M059J (cell line): ENCODE measurements at regions not wholly inside any gene's neighbourhood (a gene's known extent, or its start where the extent isn't known, plus 50 kb on each side); places are given as distances from the start of the nearest gene placed in this dataset.
A peak's percentile ranks its signal among the peaks of the same experiment; 100 is the strongest.

Experiments
- DNase-seq: peaks from one replicate; pipeline ENCODE4 v3.0.0-alpha.2; 2012; ENCODE audit warnings: low read depth

DNA sequence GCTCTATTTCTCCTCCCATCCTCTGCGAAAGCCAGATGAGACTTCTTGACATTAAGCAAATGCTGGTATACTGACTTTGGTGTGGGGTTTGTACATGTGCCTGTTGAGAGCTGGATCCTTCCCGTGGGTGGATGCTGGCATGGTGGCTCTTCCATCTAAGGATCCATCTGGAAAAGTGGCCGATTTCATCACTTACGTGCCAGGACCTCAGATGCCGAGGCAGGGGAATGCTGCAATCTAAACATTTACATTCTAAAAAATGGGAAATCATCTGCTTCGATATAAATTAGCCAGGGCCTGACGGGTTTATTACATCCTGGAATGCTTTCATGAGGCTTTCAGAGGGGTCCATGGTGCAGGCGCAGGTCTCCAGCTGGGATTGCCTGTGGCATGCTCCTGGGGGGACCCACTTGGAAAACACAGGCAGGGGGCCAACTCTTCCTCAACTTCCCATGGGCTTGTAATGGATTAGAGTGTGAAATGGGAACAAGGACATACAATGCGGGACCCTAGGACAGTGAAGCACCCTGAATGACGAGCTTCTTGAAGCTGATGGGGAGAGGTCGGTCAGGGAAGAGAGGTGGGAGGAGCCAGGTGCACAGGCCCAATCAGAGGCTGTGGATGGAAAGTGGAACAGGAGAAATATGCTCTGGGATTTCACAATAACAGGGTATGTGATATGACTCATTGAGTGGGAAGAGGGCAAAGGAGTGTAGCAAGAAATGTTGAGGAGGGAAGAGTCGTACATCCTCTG lies 105.5 kb upstream of the PITX1 start:
- peak; percentile 87 for DNase-seq

DNA sequence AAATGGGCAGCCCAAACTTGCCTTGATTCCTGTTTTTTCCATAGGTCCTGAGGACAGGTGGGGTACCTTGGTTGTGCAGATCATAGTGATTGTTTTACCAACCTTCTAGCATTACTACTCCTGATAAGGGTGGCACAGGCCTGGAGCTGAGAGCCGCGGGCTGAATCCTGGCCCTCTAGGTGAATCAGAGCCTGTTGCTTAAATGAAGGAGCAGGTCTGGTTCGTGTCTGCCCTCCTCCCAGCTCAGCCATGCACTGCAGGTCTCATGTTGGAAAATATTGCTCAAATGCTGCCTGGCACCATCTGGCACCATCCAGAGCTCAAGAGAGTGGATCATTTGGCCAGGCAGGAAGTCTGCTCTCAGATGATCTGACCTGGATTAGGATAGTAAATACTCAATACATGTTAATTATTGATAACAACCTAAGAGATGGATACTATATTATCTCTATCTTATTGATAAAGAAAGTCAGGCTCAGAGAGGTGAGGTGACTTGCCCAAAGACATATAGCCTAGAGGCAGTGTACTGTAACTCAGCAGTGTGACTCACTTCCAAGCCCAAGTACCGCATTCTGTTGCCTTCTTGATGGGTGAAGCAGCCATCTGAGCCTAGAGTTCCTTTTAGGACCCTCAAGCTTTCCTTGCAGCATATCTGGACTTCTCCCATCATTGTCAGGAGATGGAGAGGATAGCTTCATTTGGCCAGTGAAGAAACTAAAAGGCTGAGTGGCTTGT lies 104.3 kb upstream of the PITX1 start:
- DNase-seq: peak; percentile 56

DNA sequence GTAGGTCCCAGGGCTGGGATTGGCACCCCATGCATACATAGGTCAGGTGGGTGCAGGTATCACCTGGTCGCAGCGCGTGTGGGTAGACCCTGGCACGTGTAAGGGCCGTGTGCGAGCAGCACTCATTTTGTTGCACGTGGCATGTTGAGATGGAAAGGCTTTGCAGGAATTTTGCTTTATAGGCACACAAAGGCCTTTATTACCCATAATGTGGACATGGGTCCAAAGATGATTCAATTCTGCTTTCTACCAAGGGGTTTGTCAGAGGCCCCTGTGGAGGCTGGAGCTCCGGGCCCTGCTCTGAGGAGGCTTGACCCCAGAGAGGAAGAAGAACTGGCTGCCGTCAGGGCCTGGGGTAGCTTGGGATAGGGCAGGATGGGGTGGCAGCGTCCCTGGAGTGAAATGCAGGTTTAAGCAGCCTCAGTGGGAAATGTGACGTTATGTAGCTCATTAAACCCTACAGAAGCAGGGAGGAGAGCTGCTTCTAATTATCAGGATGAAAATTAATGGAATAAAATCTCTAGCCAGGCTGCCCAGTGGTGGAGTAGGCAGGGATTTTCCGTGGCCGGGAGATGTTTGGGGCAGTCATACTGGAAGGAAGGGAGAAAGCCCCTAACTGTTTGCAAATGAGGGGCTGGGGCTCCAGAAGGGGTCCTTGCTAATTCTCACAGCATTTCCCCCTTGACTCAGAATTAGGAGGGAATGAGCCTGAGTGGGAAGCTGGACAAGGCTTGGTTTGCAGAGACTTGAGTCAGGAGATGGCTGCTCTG lies 103.3 kb upstream of the PITX1 start:
- no peak for DNase-seq

DNA sequence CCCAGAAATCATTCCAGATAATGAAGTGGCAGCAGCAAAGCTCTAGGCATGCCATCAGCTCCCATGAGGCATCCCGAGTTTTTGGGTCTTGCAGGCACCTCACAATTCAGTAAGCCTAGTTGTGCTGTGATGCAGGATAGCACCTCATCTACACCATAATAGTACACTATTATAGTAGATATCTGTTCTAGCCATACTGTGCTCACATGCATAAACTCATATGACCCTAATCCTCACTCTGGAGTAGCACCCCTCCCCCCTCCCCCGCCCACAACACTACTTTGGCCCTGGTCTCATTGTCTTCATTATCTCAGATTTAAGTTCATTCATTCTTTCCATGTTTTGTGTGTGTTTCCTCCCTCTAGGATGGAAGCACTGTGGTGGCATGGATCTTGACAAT lies 102.5 kb upstream of the PITX1 start:
- no peak for DNase-seq

DNA sequence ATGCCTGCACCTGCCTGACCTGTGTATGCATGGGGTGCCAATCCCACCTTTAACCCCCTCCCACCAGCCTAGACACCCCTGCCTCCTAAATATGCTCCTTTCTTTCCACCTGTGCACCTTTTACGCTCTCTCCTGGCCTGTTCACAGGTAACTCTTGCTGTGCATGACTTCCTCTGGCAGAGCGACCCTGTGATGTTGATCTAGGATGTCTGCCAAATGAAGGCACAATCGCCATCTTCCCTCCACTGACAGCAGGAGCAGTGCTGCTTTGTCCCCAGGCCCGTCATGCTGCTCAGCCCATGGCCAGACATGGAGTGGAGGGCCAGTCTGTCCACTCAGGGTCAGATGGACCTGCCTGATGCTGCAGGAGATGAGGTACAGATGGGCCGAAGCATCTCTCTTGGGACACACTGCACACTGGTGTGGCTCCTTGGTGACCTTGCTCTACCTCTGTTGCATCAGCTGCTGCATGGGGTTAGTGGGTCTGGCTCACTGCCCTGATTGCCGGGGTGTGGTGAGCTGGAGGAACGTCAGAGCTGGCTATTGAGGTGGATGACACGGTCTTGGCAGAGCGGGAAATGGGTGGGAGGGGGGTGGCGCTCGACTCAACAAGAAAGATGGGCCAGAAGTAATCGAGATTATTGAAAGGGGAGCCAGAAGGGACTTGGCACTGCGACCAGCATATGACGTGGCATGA lies 101.7 kb upstream of the PITX1 start:
- peak; percentile 71 for DNase-seq

DNA sequence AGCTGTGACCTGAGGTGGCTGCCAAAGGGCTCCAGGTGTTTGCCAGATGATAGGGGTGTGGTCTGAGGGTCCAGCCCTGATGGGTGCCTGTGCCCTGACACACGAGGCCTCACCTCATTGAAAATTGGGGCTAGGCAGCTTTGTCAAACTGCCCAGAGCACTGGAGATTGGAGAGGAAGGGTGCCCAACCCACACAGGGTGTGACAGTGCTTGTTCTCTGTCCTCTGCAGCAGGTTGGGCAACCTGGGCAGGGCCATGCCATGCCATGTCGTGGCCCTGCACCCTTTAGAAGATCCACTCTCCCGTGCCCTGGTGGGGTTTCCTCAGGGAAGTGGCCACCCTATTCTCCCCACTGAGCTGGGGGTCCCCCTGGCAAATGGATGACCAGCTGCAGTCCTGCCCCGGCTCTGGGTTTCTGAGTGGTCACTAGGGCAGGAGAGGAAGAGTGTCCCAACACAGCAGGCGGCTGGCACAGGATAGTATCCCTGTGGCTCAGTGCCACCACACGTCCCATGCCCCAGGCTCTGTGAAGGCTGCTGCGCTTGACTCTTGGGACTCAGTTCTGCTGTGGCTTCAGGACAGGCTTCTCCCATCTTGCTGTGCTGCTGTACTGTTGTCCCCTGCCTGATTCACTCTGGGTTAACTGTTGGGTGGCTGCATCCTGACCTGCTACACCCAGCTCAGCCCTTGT lies 100.8 kb upstream of the PITX1 start:
- DNase-seq: no peak

DNA sequence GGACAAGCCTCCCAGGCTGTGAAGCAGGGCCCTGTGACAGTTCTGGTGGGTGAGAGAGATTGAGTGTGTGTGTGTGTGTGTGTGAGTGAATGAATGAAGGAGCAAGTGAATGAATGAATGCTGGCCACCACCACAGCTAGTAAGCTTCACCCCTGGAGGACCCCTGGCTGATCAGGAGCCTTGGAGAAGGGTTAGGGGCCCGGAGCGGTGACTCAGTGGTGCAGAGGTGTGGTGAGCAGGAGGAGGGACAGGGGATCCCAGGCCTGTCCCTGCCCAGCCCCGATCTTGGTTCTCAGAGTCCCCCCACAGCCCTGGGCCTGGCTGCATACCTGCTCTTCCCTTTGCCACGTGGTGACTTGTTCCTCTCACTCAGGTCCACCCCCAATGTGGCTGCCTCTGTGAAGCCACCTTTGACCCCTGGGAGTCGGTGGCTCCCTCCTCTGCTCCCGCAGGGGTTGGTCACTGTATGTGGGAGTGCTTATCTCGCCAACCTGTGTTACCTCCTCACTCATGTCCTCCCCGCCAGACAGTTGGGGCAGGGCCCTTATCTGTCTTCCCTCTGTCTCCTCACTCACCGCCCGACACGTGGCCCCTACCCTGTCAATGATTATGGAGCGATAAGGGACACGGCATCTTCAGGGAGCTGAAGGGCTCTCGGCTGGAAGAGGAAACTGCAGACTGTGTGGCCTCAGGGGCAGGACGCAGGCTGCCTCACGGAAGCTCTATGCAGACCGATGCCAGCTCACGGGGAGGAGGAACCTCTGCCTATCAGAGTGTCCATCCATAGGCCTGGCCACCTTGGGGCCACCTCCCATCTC lies 99.9 kb upstream of the PITX1 start:
- no peak for DNase-seq

DNA sequence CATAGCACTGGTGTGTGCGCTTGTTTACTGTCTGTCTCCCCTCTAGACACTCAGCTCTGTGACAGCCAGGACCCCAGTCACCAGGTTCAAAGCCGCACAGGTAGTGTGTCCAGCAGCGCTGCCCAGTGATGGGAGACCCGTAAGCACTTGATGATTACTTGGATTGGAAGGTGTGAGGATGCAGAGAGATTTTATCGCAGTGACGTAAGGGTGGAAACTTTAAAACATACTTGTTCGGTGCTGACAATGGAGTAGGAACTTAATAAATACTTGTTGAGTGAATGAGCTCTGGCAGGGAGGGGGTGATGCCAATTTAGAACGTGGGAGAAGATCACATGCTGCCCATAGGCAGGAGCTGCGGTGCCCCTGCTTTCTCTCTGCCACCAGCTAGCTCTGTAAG lies 99.2 kb upstream of the PITX1 start:
- no peak for DNase-seq

DNA sequence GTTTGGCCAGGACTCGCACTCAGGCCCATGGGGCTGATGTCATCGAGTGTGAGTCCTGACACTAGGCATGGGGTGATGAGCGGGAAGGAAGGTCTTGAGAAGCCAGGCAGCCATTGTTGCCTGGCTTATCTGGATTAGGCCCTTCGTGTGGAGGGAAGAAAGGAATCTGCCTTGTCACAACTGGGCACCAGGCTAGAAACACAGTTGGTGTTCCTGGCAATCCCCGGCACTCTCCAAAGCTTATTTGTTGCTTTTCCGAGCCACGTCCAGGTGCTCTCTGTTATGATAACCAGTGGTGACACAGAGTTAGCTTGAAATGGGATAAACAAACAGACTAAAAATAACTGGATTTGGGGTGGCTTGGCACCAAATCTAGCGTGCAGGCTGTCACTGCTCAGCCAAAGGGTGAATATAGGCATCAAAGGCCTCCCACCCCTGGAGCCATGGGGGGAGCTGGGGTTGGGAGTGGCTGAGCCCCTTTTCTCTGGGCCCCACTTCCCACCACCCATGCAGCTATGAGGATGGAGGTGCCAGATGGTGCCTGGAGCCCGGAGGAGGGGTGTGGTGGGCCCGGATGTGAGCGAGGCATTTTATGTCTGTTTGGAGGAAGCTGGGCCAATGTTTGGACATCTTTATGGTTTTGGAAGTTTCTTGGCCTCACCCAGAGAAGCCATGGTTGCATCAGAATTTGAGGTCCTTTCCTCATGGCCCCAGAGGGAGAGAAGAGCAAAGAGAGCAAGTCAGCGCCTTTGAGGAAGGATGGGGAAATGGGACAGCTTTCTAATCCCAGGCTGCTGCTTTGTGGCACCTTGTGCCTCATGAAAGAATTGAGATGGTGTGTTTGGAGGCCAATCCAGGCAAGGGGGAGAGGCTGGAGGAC lies 98.0 kb upstream of the PITX1 start:
- no peak for DNase-seq

DNA sequence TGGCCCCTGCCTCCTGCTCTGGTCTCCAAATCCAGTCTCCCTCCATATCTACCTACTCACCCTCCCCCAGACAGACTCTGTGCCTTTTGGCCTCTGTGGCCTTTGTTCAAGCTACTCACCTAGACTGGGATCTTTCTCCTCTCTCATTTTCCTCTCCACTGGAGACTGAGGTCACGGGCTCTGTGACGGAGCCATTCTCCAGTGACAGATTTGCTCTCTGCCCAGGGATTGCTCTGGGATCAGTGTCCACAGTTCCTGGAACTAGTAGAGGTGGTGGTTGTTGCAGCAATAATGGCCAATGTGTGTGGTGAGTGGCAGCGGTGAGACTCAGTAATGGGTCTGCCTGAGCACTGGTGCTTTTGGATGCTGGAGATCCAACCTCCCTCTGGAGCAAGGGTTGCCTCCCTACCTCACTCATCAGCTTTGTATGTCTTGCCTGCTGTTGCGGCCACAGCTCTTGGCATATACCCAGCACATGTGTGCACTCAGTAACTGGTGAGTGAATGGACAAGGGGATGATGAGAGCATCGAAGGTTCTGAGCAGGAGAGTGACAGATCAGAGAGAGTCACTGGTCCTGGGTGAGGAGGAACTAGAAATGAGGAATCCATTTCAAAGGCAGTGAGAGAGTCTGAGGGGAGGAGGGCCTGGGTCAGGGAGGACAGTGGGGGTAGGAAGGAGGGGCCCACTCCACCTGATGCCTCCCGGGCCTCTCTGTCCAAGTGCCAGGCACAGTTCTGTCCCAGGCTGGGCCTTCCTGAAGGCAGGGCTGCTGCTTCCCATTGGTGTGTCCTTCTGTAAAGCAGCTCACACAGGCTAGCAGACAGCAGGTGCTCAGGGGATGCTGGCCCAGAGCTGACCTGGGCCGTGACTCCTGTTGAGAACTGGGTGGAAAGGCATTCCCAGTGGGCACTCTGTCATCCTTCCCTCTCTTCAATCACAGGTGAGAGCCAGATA lies 96.5 kb upstream of the PITX1 start:
- DNase-seq: no peak

DNA sequence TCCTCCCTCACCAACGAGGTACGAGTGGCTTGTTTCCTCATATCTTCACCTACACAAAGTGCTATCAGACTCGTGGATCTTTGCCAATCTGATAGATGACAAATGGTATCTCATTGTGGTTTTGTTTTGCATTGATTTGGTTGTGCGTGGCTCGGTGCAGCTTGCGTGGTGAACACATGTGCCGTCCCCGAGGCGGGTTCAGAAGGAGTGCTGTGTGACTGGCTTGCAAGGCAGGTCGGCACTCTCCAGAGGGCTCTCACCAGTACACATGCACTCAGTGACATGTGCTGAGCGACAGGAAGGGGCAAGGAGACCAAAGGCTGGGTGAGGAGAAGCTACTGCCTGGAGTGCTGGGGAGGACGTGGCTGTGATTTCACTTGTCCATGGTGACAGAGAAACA lies 95.3 kb upstream of the PITX1 start:
- DNase-seq: peak; percentile 31

DNA sequence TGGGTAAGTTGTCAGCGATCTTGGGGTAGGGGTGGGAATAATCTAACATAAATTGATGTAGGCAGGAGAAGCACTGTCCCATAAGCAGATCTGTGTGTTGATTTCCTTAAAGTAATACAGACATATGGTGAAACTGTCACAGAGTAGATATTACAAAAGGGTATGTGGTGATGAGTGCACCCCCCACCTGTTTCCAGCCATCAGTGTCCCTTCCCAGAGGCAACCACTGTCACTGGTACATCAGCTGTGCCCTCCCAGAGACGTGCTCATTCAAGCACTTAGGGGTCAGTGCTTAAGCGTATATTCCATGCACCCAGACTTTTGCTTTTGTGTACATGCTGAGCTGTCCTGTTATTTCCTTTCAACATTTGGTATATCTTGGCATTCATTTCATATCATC lies 94.3 kb upstream of the PITX1 start:
- no peak for DNase-seq

DNA sequence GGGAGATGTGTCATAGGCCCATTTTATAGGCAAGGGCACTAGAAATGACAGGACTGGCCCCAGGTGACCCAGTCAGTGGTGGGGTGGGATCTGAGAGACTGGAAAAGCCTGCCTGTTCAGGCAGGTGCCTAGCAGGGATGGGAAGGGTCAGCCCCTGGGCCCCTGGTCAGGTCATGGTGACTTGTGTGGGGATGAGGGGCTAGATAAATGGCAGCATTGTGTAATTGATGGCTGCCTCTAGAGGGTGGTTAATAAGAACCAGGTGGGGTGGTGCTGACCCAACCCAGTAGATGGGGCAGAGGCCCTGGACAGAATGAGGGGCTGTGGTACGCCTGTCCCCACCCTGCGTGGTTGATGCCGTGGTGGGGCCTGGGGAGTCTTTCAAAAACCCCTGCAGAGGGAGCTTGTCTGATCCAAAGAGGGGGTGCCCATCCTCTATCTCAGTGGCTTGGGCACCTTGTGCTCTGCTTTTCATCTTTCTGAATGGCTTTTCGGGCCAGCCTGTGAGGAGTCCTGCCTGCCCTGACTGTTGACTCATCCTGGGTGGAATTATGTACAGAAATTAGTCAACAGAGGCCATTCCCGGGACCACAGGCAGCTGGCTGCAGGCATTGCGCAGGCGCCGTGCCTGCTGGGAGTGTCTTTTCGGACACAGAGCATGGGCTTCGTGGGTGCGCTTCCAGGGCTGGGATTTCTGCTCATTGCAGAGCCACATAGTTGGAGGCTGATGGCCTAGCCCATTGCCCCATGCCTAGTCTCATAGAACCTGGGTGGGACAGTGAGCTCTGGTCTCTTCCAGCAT lies 93.6 kb upstream of the PITX1 start:
- DNase-seq: peak; percentile 92

DNA sequence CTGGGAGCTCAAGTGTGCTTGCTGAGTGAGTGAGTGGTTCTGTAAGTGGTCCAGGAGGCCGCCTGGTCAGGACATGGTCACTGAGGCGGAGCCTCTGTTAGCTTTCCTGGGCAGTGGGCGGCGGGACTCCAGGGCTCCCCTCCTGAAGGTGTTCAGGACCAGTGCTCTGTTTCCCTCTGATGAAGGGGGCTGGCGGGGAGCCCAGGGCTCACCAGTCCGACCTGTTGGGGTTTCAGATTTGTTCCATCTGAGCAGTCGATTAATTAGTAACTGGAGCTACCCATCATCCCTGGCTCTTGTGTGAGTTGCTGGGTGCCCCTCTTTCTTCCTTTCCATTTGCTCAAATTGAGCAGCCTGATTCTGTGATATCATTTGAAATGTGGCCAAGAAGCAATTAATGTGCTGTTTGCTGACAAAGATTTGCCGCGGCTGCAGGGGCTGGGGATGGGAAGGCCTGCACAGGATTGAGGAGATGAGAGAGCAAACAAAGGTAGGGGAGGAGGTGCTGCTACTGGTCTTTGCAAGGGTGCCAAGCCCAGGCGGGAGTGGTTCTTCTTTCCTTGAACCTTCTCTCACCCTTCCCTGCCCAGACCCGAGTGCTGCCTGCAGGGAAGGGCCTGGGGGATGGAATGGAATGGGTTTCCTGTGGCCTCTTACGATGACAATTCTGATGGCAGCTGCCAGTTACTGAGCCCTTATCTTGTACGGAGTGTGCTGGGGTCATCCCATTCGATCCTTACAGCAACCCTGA lies 92.8 kb upstream of the PITX1 start:
- peak; percentile 13 for DNase-seq

DNA sequence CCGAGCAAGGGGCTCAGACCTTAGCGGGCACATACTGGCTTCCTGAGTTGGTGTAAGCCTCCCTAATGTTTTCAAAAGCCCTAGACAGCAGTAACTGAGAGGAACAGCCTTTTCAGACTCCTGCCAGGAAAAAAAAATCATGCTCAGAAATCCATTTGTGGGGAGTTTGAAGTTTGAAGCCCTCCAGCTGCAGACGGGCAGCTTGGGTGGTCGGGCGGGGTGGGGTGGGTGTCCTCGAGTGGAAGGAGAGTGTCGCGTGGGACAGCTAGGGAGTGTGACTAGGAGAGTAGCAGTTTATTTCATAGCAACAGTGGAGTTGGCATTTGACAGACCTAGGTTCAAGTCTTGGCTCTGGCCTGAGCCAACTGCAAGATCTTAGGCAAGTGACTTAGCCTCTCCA lies 90.7 kb upstream of the PITX1 start:
- no peak for DNase-seq

DNA sequence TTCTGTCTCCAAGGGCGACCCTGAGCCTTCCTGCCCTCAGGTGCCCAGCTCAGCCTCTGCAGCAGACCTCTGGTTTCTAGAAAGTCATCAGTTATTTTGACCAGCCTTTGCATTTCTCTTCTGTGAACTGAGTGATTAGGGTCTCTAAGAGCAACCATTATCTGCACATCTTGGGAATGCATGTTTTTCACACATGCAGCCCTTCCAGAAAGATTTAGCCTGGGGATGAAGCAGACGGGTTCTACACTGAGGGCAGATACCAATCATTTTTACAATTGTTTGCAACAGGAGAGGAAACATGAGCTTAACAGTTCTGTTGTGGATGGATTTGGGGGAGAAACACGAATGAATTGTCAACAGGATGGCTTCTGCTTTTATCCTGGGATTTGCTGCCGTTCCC lies 90.1 kb upstream of the PITX1 start:
- no peak for DNase-seq

DNA sequence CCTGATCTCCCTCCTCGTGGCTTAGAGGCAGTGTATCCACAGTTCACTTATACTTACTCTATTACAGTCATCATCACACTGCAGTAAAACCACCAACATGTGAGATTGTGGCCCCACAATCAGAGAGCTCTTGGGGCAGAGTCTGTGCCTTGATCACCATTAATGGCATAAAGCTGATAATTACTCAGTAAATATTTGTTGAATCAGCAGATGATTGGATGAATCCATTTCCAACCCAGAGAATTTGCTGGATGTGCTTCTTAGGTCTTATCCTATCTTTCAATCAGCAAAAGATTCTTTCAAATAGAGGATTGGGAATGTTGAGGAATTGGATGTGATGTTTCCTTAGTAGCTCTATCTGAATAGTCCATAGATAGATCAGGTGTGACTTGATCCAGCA lies 88.8 kb upstream of the PITX1 start:
- no peak for DNase-seq
